Astrocyte of the cerebellum (primary cell): ENCODE measurements at regions not wholly inside any gene's neighbourhood (a gene's known extent, or its start where the extent isn't known, plus 50 kb on each side); places are given as distances from the start of the nearest gene placed in this dataset.

Experiments
- DNase-seq: peaks from one replicate; pipeline ENCODE4 v3.0.0-alpha.2; 2011; ENCODE audit warnings: low read depth
- H3K4me3 ChIP-seq: 2 replicates; pipeline ENCODE4 v1.5.1; 2011; ENCODE audit warnings: mild to moderate bottlenecking, low read depth, low read length, moderate library complexity
- in situ Hi-C: cut with HindIII; loops from 2 replicates; pipeline ENCODE4 v1.10.0; 2017; ENCODE audit warnings: low sequenced_read_pairs
- TF ChIP-seq, protein P1 (sequence below): IDR thresholded peaks from 2 replicates; pipeline ENCODE4 v1.5.1; 2012; ENCODE audit warnings: low read length, low read depth, moderate library complexity, mild to moderate bottlenecking; ENCODE audit errors: missing control alignments

DNA sequence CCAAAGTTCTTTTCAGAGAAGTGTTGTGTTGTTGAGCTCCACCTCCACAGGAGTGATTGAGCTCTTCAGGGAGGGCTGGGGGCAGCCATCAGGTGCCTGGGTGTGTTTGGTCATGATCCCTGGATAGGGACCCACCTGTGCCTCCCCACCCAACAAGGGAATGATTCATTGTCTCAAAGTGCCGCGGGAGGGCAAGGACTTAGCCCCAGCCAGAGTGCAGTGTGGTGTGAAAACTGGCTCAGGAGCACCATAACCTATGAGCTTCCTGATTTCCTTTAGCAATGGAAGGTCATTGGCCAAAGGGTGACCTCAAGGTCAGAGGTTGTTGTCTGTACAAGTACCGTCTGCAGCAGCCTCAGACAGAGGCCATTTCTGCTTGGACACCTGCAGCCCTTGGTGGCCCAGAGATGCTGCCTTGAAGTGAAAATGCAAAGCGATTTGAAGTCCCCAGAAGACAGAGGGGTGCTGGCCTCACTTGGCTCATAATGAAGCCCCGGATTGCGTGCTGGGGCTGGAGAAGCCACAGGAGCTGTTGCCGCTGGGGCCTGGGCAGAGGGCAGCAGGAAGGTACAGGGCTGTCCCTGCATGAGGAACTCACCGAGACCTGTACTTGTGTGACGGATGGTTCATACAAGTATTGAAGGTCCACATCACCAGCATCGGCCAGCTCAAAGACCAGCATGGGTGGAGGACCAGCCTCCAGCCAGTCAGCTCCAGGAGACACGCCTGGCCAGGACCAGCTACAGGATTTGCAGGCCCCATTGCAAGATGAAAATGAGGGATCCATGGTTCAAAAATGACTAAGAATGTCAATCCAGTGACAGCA lies 100.6 kb upstream of the DUSP22 start:
- no peak for DNase-seq
- no peak overlapping the region for H3K4me3 ChIP-seq
- TF ChIP-seq, protein P1, sequence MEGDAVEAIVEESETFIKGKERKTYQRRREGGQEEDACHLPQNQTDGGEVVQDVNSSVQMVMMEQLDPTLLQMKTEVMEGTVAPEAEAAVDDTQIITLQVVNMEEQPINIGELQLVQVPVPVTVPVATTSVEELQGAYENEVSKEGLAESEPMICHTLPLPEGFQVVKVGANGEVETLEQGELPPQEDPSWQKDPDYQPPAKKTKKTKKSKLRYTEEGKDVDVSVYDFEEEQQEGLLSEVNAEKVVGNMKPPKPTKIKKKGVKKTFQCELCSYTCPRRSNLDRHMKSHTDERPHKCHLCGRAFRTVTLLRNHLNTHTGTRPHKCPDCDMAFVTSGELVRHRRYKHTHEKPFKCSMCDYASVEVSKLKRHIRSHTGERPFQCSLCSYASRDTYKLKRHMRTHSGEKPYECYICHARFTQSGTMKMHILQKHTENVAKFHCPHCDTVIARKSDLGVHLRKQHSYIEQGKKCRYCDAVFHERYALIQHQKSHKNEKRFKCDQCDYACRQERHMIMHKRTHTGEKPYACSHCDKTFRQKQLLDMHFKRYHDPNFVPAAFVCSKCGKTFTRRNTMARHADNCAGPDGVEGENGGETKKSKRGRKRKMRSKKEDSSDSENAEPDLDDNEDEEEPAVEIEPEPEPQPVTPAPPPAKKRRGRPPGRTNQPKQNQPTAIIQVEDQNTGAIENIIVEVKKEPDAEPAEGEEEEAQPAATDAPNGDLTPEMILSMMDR, result no peak
- in situ Hi-C loops, result no loop called here

DNA sequence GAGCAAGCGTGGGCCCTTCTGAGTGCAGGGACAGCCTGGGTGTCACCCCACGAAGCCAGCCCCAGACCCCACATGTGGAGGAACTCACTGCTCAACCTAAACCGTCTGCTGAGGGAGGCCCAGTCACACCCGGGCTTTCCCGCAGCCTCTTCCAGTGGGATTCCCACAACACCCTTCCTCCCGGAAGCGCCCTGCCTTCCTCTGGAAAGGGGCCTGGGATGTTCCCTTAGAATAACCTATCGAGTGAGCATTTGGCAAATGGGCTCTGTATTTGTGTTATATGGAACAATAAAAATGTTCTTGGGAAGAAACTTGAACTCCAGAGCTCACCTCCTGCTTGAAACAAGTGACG lies 100.0 kb upstream of the DUSP22 start:
- no peak for DNase-seq
- TF ChIP-seq, protein P1, result no peak
- no peak overlapping the region for H3K4me3 ChIP-seq
- in situ Hi-C loops, result no loop called here

DNA sequence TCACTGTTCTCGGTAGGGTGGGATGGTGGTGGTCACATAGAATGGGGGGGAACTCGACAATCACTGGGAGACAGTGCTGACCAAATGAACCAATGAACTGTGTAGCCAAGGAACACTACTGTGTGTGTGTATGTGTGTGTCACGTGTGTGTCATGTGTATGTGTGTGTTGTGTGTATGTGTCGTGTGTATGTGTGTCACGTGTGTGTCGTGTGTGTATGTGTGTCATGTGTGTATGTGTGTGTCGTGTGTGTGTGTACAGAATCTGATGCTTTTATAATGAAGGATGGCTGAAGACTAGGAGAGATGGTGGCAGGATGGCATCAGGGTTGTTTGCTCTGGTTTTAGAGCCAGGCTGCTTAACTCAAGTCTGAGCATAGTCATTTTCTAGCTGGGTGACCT lies 99.1 kb upstream of the DUSP22 start:
- TF ChIP-seq, protein P1, result no peak
- no peak overlapping the region for H3K4me3 ChIP-seq
- no peak for DNase-seq
- in situ Hi-C loops, result no loop called here

DNA sequence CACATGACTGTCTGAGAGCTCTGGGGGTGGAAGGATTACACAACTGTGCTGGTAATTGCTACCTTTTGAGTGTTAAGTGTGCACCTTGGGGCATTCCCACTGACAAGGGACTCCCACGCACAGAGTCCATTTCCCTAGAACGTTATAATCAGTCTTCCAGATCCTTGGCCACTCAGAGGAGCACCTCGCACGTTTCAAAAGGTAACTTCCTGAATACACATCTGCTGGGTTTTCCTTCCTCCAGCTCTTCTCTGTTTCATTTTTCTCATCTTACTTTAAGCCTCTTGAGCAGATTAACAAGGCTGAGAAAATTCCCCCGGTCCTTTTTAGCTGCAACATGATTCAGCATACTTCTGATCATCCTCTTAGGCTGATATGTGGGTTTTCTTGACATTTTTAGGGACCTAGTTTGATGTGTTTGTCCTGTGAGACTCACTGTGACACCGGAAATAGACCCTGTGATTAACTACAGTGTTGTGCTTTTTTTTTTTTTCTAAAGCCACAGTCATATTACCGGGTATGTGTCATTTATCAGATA lies 98.4 kb upstream of the DUSP22 start:
- DNase-seq, result no peak
- H3K4me3 ChIP-seq, result no peak overlapping the region
- in situ Hi-C loops, result no loop called here
- TF ChIP-seq, protein P1, result no peak

DNA sequence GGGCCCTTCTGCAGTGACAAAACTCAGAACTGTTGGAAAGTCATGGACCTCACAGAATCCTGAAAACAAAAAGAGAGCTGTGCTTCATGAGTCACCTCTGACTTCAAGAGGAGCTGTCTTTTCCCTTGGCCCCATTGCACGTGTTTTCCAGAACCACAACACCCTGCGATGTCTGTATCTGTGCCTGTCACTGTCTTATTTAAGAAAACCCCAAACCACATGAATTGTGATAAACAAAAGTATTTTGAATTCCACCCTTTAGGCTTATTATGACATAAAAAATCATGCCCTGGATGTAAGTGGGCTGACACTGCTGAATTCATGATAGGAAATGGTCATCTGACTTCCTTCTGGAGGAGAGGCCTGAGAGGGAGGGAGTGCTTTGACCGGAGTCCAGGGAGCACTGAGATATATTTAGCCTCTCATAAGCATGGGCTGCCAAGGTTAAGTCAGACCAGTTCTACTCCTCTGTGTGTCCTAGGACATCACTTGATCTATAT lies 96.4 kb upstream of the DUSP22 start:
- H3K4me3 ChIP-seq, result no peak overlapping the region
- DNase-seq, result no peak
- in situ Hi-C loops, result no loop called here
- TF ChIP-seq, protein P1, result no peak

DNA sequence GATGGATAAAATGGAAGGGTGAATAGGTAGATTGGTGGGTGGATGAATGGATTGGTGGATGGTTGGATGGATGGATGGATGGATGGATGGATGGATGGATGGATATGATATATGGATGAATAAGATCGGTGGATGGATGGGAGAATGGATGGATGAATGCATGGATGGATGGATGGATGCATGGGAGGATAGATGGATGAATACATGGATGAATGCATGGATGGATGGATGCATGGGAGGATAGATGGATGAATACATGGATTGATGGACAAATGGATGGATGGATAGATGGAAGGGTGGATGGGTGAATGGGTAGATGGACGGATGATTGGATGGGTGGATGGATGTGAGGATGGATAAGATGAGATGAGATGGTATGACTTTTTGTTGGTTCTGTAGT lies 95.7 kb upstream of the DUSP22 start:
- DNase-seq, result no peak
- in situ Hi-C loops, result no loop called here
- no peak overlapping the region for H3K4me3 ChIP-seq
- TF ChIP-seq, protein P1, result no peak
